SK-N-SH (cell line): ENCODE measurements at regions not wholly inside any gene's neighbourhood (a gene's known extent, or its start where the extent isn't known, plus 50 kb on each side); places are given as distances from the start of the nearest gene placed in this dataset.
"Not testable (repeated sequence)": the region's sequence is repeated elsewhere in the genome, so short reads cannot be mapped to it uniquely, and the experiment has no call there.

ENCODE experiments used
- CTCF ChIA-PET: fragments of 300-600, 350-600 bp; formaldehyde crosslinking; extraction: SDS; loops from one replicate; lab custom pipeline; 2021; lab: Yijun Ruan, JAX
- POLR2A ChIA-PET: fragments of 350-600 bp; sonication (Branson Sonifier 250); formaldehyde crosslinking; extraction: SDS; loops from one replicate; lab custom pipeline; 2020; ENCODE audit warnings: antibody characterized with exemption, inconsistent platforms; lab: Yijun Ruan, JAX
- DNase-seq: peaks from one replicate; pipeline ENCODE4 v3.0.0; 2012
- H2AFZ ChIP-seq: fragments of 200-600 bp; sonication (generic); 2 replicates; pipeline ENCODE4 v1.8.1; 2016; ENCODE audit warnings: antibody characterized with exemption, mild to moderate bottlenecking, low read depth
- H3F3A ChIP-seq: fragments of 200-600 bp; sonication (generic); replicated peaks from 2 replicates; pipeline ENCODE3; 2016; ENCODE audit warnings: antibody characterized with exemption, mild to moderate bottlenecking; ENCODE audit not compliant: insufficient read depth
- H3K27ac ChIP-seq, 2 experiments: fragments of 200-500 bp in 1 of 2; fragments of 200-600 bp in 1 of 2; sonication (Bioruptor generic) in 1 of 2; sonication (generic), shearing (Covaris generic) in 1 of 2; 2 replicates each; pipeline versions ENCODE4 v1.5.1 to v1.6.1; 2014 to 2016; ENCODE audit warnings: low read depth in 2 of 2, inconsistent platforms in 1 of 2, low read length in 1 of 2, mild to moderate bottlenecking in 1 of 2, mixed read lengths in 1 of 2
- H3K27me3 ChIP-seq: fragments of 200-600 bp; sonication (generic), shearing (Covaris generic); 2 replicates; pipeline ENCODE4 v1.6.1; 2016; ENCODE audit warnings: mixed run types; ENCODE audit not compliant: insufficient read depth
- H3K36me3 ChIP-seq, 2 experiments: fragments of 200-500 bp in 1 of 2; fragments of 200-600 bp in 1 of 2; sonication (Bioruptor generic) in 1 of 2; sonication (generic) in 1 of 2; replicated peaks in 1 of 2; 2 replicates each; pipeline versions ENCODE3 to v1.5.1; 2014 to 2016; ENCODE audit warnings: low read length in 1 of 2, mild to moderate bottlenecking in 1 of 2; ENCODE audit not compliant: insufficient read depth in 2 of 2, control insufficient read depth in 1 of 2
- H3K4me1 ChIP-seq, 2 experiments: fragments of 200-500 bp in 1 of 2; fragments of 200-600 bp in 1 of 2; sonication (Bioruptor generic) in 1 of 2; sonication (generic), shearing (Covaris generic) in 1 of 2; 2 replicates each; pipeline versions ENCODE4 v1.5.1 to v1.6.1; 2014 to 2016; ENCODE audit warnings: low read depth in 1 of 2, low read length in 1 of 2, mixed run types in 1 of 2; ENCODE audit not compliant: insufficient read depth in 2 of 2, control insufficient read depth in 1 of 2
- H3K4me2 ChIP-seq: fragments of 200-600 bp; sonication (generic), shearing (Covaris generic); 2 replicates; pipeline ENCODE4 v1.6.1; 2017; ENCODE audit warnings: mixed run types
- H3K4me3 ChIP-seq, 2 experiments: fragments of 200-500 bp in 1 of 2; fragments of 200-600 bp in 1 of 2; sonication (Bioruptor generic) in 1 of 2; sonication (generic), shearing (Covaris generic) in 1 of 2; 2 replicates each; pipeline versions ENCODE4 v1.5.1 to v1.8.1; 2014 to 2016; ENCODE audit warnings: low read depth in 2 of 2, inconsistent platforms in 1 of 2, low read length in 1 of 2, mild to moderate bottlenecking in 1 of 2, mixed read lengths in 1 of 2, moderate library complexity in 1 of 2
- H3K79me2 ChIP-seq: fragments of 200-600 bp; sonication (generic); 2 replicates; pipeline ENCODE4 v1.8.1; 2017; ENCODE audit warnings: mild to moderate bottlenecking; ENCODE audit not compliant: insufficient read depth
- H3K9ac ChIP-seq: fragments of 200-600 bp; sonication (generic); 2 replicates; pipeline ENCODE4 v1.6.1; 2017; ENCODE audit warnings: mixed run types
- H3K9me2 ChIP-seq: fragments of 200-600 bp; sonication (generic); 2 replicates; pipeline ENCODE4 v1.6.1; 2017; ENCODE audit warnings: mixed run types
- H3K9me3 ChIP-seq: fragments of 200-600 bp; sonication (generic); 2 replicates; pipeline ENCODE4 v1.6.1; 2017; ENCODE audit warnings: mixed run types, mild to moderate bottlenecking, moderate library complexity
- H4K20me1 ChIP-seq: fragments of 200-600 bp; sonication (generic); 2 replicates; pipeline ENCODE4 v1.6.1; 2017; ENCODE audit warnings: mild to moderate bottlenecking, mixed run types; ENCODE audit not compliant: insufficient read depth
- EZH2phosphoT487 ChIP-seq: fragments of 200-600 bp; sonication (generic); IDR thresholded peaks from 2 replicates; pipeline ENCODE4 v1.6.1; 2017; ENCODE audit warnings: low read depth, mixed run types, mild to moderate bottlenecking, antibody characterized with exemption, moderate library complexity, borderline replicate concordance
- FOSL2 ChIP-seq: IDR thresholded peaks from 2 replicates; pipeline ENCODE4 v1.4.0; 2012; ENCODE audit warnings: low read depth, mild to moderate bottlenecking, moderate library complexity, borderline replicate concordance
- FOXJ3 ChIP-seq: sonication (generic); formaldehyde crosslinking; IDR thresholded peaks from 2 replicates; pipeline ENCODE4 v1.5.1; 2020; ENCODE audit warnings: mild to moderate bottlenecking, missing genetic modification reagents
- MEF2A ChIP-seq: IDR thresholded peaks from 2 replicates; pipeline ENCODE4 v1.4.0; 2012; ENCODE audit warnings: low read depth, borderline replicate concordance
- MXI1 ChIP-seq: IDR thresholded peaks from 2 replicates; pipeline ENCODE4 v1.6.1; 2012; ENCODE audit warnings: mild to moderate bottlenecking, low read depth, low read length, improper control_type of control experiment
- NFIC ChIP-seq: IDR thresholded peaks from 2 replicates; pipeline ENCODE4 v1.4.0; 2012; ENCODE audit warnings: borderline replicate concordance
- POLR2AphosphoS5 ChIP-seq: IDR thresholded peaks from 2 replicates; pipeline ENCODE4 v1.6.1; 2012; ENCODE audit warnings: low read depth, low read length
- RAD21 ChIP-seq: IDR thresholded peaks from 2 replicates; pipeline ENCODE4 v1.6.1; 2012; ENCODE audit warnings: mild to moderate bottlenecking, low read length
- SMC3 ChIP-seq: IDR thresholded peaks from 2 replicates; pipeline ENCODE4 v1.6.1; 2012; ENCODE audit warnings: low read depth, low read length, improper control_type of control experiment
- TAF1 ChIP-seq: IDR thresholded peaks from 2 replicates; pipeline ENCODE4 v1.6.1; 2012; ENCODE audit warnings: low read depth, mild to moderate bottlenecking, low read length, moderate library complexity, borderline replicate concordance
- WGBS: methylation state at CpG from one replicate; pipeline ENCODE4 v1.1.6; 2017; ENCODE audit warnings: low lambda C conversion rate; 5-methylcytosine and 5-hydroxymethylcytosine counted together
- TF ChIP-seq, protein P1 (sequence below): IDR thresholded peaks from 2 replicates; pipeline ENCODE4 v1.6.1; 2012; ENCODE audit warnings: mild to moderate bottlenecking, low read depth, low read length, moderate library complexity
- TF ChIP-seq, protein P2 (sequence below): IDR thresholded peaks from 2 replicates; pipeline ENCODE4 v1.4.0; 2012; ENCODE audit warnings: low read depth, borderline replicate concordance
- TF ChIP-seq, protein P3 (sequence below): fragments of 150-350 bp; IDR thresholded peaks from 2 replicates; pipeline ENCODE4 v1.6.1; 2016; ENCODE audit warnings: mild to moderate bottlenecking, low read depth, low read length

DNA sequence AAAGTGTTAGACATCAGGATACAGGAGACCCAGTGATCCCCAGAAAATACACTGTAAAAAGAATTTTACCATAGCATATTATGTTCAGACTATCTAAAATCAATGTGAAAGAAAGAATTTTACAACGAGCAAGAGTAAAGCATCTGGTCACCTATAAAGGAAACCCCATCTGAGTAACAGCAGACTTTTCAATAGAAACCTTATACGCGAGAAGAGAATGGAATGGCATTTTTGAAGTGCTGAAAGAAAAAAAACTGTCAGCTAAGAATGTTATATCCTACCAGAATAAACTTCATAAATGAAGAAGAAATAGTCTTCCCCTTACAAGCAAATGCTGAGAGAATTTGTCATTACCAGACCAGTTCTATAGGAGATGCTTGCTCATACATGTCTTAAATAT lies 532.1 kb upstream of the NR5A2 start:
- CTCF ChIA-PET, result no interaction called here
- no peak overlapping the region for H3K27ac ChIP-seq
- H3K79me2 ChIP-seq, result no peaks in the 10 kb centered on the region
- H3F3A ChIP-seq, result no peaks in the 10 kb centered on the region
- H4K20me1 ChIP-seq, result no peaks in the 10 kb centered on the region
- no peaks in the 10 kb centered on the region; the same call in 1 of the 2 replicates for H3K9me3 ChIP-seq
- no peaks in the 10 kb centered on the region for H3K36me3 ChIP-seq
- no peaks in the 10 kb centered on the region for H3K27me3 ChIP-seq
- no peak for TF ChIP-seq TAF1
- no peak for TF ChIP-seq FOSL2
- TF ChIP-seq RAD21, result no peak
- TF ChIP-seq, protein P1, sequence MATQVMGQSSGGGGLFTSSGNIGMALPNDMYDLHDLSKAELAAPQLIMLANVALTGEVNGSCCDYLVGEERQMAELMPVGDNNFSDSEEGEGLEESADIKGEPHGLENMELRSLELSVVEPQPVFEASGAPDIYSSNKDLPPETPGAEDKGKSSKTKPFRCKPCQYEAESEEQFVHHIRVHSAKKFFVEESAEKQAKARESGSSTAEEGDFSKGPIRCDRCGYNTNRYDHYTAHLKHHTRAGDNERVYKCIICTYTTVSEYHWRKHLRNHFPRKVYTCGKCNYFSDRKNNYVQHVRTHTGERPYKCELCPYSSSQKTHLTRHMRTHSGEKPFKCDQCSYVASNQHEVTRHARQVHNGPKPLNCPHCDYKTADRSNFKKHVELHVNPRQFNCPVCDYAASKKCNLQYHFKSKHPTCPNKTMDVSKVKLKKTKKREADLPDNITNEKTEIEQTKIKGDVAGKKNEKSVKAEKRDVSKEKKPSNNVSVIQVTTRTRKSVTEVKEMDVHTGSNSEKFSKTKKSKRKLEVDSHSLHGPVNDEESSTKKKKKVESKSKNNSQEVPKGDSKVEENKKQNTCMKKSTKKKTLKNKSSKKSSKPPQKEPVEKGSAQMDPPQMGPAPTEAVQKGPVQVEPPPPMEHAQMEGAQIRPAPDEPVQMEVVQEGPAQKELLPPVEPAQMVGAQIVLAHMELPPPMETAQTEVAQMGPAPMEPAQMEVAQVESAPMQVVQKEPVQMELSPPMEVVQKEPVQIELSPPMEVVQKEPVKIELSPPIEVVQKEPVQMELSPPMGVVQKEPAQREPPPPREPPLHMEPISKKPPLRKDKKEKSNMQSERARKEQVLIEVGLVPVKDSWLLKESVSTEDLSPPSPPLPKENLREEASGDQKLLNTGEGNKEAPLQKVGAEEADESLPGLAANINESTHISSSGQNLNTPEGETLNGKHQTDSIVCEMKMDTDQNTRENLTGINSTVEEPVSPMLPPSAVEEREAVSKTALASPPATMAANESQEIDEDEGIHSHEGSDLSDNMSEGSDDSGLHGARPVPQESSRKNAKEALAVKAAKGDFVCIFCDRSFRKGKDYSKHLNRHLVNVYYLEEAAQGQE, result no peak
- TF ChIP-seq NFIC, result no peak
- TF ChIP-seq POLR2AphosphoS5, result no peak
- H3K4me2 ChIP-seq, result no peak overlapping the region
- POLR2A ChIA-PET, result no interaction called here
- DNase-seq, result no peak
- H3K4me1 ChIP-seq, result peaks cover 2 to 6% of the 10 kb centered on the region in 2 experiments; a peak in 2 of 4 replicates
- 80% methylated on average over 3 of the region's 3 CpGs for WGBS
- H3K4me3 ChIP-seq, result no peak overlapping the region
- H3K9me2 ChIP-seq, result no peaks in the 10 kb centered on the region
- no peak overlapping the region for H3K9ac ChIP-seq
- no peak overlapping the region for H2AFZ ChIP-seq

DNA sequence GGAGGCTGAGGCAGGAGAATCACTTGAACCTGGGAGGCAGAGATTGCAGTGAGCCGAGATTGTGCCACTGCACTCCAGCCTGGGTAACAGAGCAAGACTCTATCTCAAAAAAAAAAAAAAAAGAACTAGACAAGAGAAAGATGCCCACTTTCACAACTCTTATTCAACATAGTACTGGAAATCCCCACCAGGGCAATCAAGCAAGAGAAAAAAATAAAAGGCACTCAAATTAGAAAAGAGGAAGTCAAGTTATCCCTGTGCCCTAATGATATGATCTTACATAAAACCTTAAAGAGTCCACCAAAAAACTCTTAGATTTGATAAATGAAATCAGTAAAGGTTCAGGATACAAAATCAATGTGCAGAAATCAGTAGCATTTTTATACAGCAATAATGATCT lies 528.7 kb upstream of the NR5A2 start:
- H3K4me2 ChIP-seq, result not testable (repeated sequence)

DNA sequence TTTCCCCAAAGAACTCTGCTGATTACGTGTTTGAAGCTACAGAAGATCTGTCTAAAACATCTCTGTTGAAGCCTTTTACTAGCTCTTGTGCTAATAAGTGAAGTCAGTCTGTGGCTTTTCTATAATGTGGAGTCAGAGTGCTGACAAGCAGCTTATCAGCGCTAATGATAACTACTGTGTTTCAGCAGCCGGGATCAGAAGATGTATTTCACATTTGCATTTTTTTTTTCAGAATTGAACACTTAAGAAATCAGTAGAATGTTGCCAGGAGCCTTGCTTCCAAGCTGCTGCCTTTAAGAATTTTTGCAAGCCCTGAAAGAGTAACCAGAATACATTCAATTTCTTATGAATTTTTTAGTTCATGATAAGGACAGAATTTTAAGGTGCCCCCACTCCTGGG lies 519.4 kb upstream of the NR5A2 start:
- Histone ChIP-seq H3K36me3 (no peaks in the 10 kb centered on the region), H3F3A (no peaks in the 10 kb centered on the region), H3K9me2 (no peaks in the 10 kb centered on the region), H4K20me1 (no peaks in the 10 kb centered on the region), H3K4me1 (peaks cover 0 to 3% of the 10 kb centered on the region in 2 experiments; a peak in 1 of 4 replicates), H3K27ac (no peak overlapping the region), H3K79me2 (no peaks in the 10 kb centered on the region), H3K9ac (no peak overlapping the region), H3K4me3 (no peak overlapping the region), H2AFZ (no peak overlapping the region), H3K4me2 (no peak overlapping the region), H3K27me3 (no peaks in the 10 kb centered on the region), H3K9me3 (no peaks in the 10 kb centered on the region)
- ChIA-PET CTCF (no interaction called here), POLR2A (no interaction called here)
- DNase-seq, result no peak
- 77% methylated on average over 3 of the region's 3 CpGs for WGBS
- TF ChIP-seq RAD21, result no peak
- TF ChIP-seq MEF2A, result no peak
- TF ChIP-seq EZH2phosphoT487, result no peak
- TF ChIP-seq, protein P2, sequence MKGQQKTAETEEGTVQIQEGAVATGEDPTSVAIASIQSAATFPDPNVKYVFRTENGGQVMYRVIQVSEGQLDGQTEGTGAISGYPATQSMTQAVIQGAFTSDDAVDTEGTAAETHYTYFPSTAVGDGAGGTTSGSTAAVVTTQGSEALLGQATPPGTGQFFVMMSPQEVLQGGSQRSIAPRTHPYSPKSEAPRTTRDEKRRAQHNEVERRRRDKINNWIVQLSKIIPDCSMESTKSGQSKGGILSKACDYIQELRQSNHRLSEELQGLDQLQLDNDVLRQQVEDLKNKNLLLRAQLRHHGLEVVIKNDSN, result no peak
- TF ChIP-seq FOXJ3 (CRISPR knock-in tag), result no peak
- TF ChIP-seq, protein P3, sequence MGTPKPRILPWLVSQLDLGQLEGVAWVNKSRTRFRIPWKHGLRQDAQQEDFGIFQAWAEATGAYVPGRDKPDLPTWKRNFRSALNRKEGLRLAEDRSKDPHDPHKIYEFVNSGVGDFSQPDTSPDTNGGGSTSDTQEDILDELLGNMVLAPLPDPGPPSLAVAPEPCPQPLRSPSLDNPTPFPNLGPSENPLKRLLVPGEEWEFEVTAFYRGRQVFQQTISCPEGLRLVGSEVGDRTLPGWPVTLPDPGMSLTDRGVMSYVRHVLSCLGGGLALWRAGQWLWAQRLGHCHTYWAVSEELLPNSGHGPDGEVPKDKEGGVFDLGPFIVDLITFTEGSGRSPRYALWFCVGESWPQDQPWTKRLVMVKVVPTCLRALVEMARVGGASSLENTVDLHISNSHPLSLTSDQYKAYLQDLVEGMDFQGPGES, result no peak
- no peak for TF ChIP-seq MXI1
- TF ChIP-seq NFIC, result no peak
- TF ChIP-seq, protein P1, result no peak
- TF ChIP-seq SMC3, result no peak

More for the DNA sequence above, 528.7 kb upstream of the NR5A2 start:
- DNase-seq, H3K4me1 ChIP-seq, POLR2A ChIA-PET, H3K4me3 ChIP-seq, H3F3A ChIP-seq, H3K27me3 ChIP-seq, H2AFZ ChIP-seq, H3K9me3 ChIP-seq, H3K9me2 ChIP-seq, H3K36me3 ChIP-seq, CTCF ChIA-PET, H3K27ac ChIP-seq, H3K9ac ChIP-seq, H4K20me1 ChIP-seq, H3K79me2 ChIP-seq: not testable (repeated sequence)
- WGBS, result 69% methylated on average over 1 of the region's 1 CpG
